ENCODE measurements at regions not wholly inside any gene's neighbourhood (a gene's known extent, or its start where the extent isn't known, plus 50 kb on each side); places are given as distances from the start of the nearest gene placed in this dataset.

DNA sequence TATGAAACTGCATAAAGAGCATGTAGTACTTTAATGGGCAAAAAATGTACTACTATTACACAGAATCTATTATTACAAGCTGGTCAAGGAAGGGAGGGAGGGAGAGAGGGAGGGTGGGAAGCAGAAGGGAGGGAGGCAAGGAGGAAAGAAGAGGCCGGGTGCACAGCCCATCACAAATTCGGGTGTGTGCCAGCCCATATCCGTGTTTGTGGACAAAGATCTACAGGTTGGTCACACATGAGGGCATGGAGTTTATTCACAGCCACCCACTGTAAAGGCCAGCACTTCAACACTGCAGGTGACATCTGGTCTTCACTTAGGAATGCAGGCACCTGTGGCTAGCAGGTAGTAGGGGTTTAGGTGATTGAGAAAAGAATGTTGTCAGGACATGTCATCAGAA lies 352.5 kb upstream of the NBEA start:
- intact Hi-C loops (cut with DNase I; ENCODE audit: low total_unique reads) = no loop called here
- H3K27ac ChIP-seq = no peak overlapping the region
- H3K27me3 ChIP-seq (replicated peaks in 1 of 7) = no peaks in the 10 kb centered on the region
- WGBS, 5 donors = 71 to 91% (median 87%) methylated on average over 3 of the region's 3 CpGs
- H3K9me3 ChIP-seq = peaks cover 0 to 8% (median 0%) of the 10 kb centered on the region in 8 donors
- no peaks in the 10 kb centered on the region for H3K4me1 ChIP-seq
- H3K36me3 ChIP-seq = no peaks in the 10 kb centered on the region
- DNase-seq = no peak
- no peak for TF ChIP-seq POLR2A (IDR thresholded peaks at IDR 0.05)
- TF ChIP-seq, protein P1, sequence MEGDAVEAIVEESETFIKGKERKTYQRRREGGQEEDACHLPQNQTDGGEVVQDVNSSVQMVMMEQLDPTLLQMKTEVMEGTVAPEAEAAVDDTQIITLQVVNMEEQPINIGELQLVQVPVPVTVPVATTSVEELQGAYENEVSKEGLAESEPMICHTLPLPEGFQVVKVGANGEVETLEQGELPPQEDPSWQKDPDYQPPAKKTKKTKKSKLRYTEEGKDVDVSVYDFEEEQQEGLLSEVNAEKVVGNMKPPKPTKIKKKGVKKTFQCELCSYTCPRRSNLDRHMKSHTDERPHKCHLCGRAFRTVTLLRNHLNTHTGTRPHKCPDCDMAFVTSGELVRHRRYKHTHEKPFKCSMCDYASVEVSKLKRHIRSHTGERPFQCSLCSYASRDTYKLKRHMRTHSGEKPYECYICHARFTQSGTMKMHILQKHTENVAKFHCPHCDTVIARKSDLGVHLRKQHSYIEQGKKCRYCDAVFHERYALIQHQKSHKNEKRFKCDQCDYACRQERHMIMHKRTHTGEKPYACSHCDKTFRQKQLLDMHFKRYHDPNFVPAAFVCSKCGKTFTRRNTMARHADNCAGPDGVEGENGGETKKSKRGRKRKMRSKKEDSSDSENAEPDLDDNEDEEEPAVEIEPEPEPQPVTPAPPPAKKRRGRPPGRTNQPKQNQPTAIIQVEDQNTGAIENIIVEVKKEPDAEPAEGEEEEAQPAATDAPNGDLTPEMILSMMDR (IDR thresholded peaks at IDR 0.05 in 8 of 11, conservative IDR thresholded peaks at IDR 0.05 in 3 of 11) = no peak
- TF ChIP-seq POLR2AphosphoS5 (IDR thresholded peaks at IDR 0.05) = no peak
- H3K4me3 ChIP-seq = no peak overlapping the region

- DNase-seq = no peak
- TF ChIP-seq POLR2AphosphoS5 (IDR thresholded peaks at IDR 0.05) = no peak
- TF ChIP-seq, protein P1 (IDR thresholded peaks at IDR 0.05 in 8 of 11, conservative IDR thresholded peaks at IDR 0.05 in 3 of 11) = no peak
- TF ChIP-seq POLR2A (IDR thresholded peaks at IDR 0.05) = no peak
- peaks cover 0 to 8% (median 0%) of the 10 kb centered on the region in 8 donors for H3K9me3 ChIP-seq
- no peaks in the 10 kb centered on the region for H3K36me3 ChIP-seq
- H3K27me3 ChIP-seq (replicated peaks in 1 of 7) = no peaks in the 10 kb centered on the region
- 53 to 70% (median 65%) methylated on average over 3 of the region's 3 CpGs for WGBS, 5 donors
- intact Hi-C loops (cut with DNase I; ENCODE audit: low total_unique reads) = no loop called here
- H3K4me3 ChIP-seq = no peak overlapping the region
- H3K4me1 ChIP-seq = no peaks in the 10 kb centered on the region
- no peak overlapping the region for H3K27ac ChIP-seq
These were observed 350.9 kb upstream of the NBEA start for GRCh38 chr13:34591129-34591528.

DNA sequence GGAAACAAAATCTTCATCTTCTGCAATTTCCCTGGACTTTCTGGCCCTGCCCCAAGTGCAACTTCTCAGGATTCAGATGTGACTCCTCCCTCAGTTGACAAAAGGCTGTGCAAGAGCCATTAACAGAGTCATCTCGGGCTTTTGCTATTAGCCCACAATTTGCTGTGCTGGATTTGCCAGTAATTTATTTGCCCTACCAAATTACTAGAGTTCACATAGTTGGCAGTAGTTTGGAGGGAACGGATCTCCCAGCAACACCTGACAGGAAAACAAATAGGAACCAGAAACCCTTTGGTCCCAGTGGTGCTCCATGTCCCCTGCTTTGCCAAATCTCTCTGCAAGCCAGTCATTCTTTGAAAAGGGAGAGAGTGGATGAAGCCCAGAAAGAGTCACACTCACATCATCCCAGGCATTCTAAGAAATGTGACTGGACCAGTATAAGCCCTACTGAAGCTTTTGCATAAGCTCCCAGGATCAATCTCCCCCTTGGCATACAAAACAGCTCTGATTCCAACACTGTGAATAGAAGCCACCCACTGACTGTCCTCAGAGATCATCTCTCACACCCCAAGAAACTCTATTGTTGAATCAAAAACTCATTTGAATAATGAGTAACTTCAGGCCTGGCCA lies 350.1 kb upstream of the NBEA start:
- Histone ChIP-seq H3K27ac (no peak overlapping the region), H3K27me3 (replicated peaks in 1 of 7) (no peaks in the 10 kb centered on the region), H3K36me3 (no peaks in the 10 kb centered on the region), H3K4me3 (no peak overlapping the region), H3K9me3 (peaks cover 0 to 14% (median 0%) of the 10 kb centered on the region in 8 donors), H3K4me1 (no peaks in the 10 kb centered on the region)
- no peak for TF ChIP-seq POLR2A (IDR thresholded peaks at IDR 0.05)
- TF ChIP-seq, protein P1 (IDR thresholded peaks at IDR 0.05 in 8 of 11, conservative IDR thresholded peaks at IDR 0.05 in 3 of 11) = no peak
- DNase-seq = no peak
- 52 to 63% (median 54%) methylated on average over 2 of the region's 2 CpGs for WGBS, 5 donors
- intact Hi-C loops (cut with DNase I; ENCODE audit: low total_unique reads) = no loop called here

DNA sequence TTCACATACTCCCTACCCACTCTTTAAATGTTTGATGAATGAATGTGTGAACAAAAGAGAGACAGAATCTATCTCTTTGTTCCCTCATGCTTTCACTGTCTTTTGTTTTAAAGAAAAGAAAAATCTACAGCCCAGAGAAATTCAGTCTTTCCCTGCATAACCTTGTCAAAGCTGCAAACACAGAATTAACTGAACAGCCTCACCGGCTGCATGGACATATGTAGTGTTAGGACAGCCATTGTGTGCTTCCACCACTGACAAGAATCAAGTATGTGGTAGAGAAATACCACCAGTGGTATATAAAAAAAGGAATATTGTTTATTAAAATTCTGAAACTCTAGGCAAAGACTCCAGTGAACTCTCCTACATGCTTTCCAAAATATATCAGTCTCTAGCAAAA lies 348.4 kb upstream of the NBEA start:
- intact Hi-C loops (cut with DNase I; ENCODE audit: low total_unique reads) = no loop called here
- Histone ChIP-seq H3K27me3 (replicated peaks in 1 of 7) (no peaks in the 10 kb centered on the region), H3K4me3 (no peak overlapping the region), H3K36me3 (no peaks in the 10 kb centered on the region), H3K4me1 (no peaks in the 10 kb centered on the region), H3K9me3 (peaks cover 0 to 9% (median 0%) of the 10 kb centered on the region in 8 donors), H3K27ac (no peak overlapping the region)
- no peak for DNase-seq
- no peak for TF ChIP-seq POLR2A (IDR thresholded peaks at IDR 0.05)
- 86 to 94% (median 89%) methylated on average over 1 of the region's 1 CpG for WGBS, 5 donors

GRCh38 chr13:34594507-34594906 lies 347.6 kb upstream of the NBEA start:
- 88 to 98% (median 90%) methylated on average over 5 of the region's 5 CpGs for WGBS, 5 donors
- Histone ChIP-seq H3K27ac (no peak overlapping the region), H3K36me3 (no peaks in the 10 kb centered on the region), H3K9me3 (peaks cover 0 to 9% (median 0%) of the 10 kb centered on the region in 8 donors), H3K27me3 (replicated peaks in 1 of 7) (no peaks in the 10 kb centered on the region), H3K4me3 (no peak overlapping the region), H3K4me1 (no peaks in the 10 kb centered on the region)
- TF ChIP-seq POLR2A (IDR thresholded peaks at IDR 0.05) (no peak), POLR2AphosphoS5 (IDR thresholded peaks at IDR 0.05) (no peak)
- TF ChIP-seq, protein P1 (IDR thresholded peaks at IDR 0.05 in 8 of 11, conservative IDR thresholded peaks at IDR 0.05 in 3 of 11) = no peak
- no peak for DNase-seq
- intact Hi-C loops (cut with DNase I; ENCODE audit: low total_unique reads) = no loop called here

Data from spleen (tissue), 11 donors.